ENCODE measurements at regions not wholly inside any gene's neighbourhood (a gene's known extent, or its start where the extent isn't known, plus 50 kb on each side); places are given as distances from the start of the nearest gene placed in this dataset.

DNA sequence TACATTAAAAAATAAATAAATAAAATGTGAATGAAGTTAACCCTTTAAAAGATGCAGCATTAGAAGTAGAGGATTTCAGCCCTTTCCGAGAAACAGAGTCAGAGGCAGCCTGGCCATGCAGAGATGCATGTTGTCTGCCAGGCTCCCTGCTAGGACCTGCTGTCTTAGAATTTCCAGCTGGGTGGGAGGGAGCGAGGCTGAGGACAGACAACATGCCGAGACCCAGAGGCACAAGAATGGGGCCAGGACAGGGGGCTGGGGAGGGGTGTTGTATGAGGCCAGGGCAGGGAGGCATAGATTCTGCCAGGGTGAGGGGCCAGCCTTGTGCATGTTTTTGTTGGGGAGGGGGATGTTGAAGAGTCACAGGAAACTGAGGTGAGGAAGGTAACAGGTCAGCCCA lies 68.6 kb upstream of the NEURL1B start:
- H3K36me3 ChIP-seq (ENCODE audit: control insufficient read depth, insufficient read depth, low read length), result no peaks in the 10 kb centered on the region
- DNase-seq (ENCODE audit: low read depth) (no peak), FAIRE-seq (no peak)
- H3K4me3 ChIP-seq (ENCODE audit: low read depth, low read length), result no peak overlapping the region
- H3K27me3 ChIP-seq (ENCODE audit: control insufficient read depth, insufficient read depth, low read length), result peaks cover 16% of the 10 kb centered on the region
- TF ChIP-seq, protein P1, sequence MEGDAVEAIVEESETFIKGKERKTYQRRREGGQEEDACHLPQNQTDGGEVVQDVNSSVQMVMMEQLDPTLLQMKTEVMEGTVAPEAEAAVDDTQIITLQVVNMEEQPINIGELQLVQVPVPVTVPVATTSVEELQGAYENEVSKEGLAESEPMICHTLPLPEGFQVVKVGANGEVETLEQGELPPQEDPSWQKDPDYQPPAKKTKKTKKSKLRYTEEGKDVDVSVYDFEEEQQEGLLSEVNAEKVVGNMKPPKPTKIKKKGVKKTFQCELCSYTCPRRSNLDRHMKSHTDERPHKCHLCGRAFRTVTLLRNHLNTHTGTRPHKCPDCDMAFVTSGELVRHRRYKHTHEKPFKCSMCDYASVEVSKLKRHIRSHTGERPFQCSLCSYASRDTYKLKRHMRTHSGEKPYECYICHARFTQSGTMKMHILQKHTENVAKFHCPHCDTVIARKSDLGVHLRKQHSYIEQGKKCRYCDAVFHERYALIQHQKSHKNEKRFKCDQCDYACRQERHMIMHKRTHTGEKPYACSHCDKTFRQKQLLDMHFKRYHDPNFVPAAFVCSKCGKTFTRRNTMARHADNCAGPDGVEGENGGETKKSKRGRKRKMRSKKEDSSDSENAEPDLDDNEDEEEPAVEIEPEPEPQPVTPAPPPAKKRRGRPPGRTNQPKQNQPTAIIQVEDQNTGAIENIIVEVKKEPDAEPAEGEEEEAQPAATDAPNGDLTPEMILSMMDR (IDR thresholded peaks at IDR 0.05; ENCODE audit: insufficient read depth, low read length, severe bottlenecking), result no peak

DNA sequence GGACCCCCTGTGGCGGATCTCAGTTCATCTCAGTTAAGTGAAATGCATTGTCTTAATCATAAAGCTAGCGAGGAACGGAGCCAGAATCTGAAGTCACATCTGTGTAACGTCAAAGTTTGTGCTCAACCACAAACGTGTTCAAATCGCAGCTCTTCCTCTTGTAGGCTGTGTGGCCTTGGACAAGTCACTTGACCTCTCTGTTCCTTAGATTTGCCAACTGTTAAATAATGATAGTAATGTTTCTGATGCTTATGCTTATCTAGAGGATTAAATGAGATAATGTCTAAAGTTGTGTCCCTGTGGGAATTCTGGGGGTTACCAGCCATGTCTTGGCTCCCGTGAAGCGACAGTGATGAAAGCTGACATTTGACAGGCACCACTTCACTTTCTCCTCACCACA lies 69.2 kb upstream of the NEURL1B start:
- peak; percentile 43 for FAIRE-seq
- TF ChIP-seq, protein P1 (IDR thresholded peaks at IDR 0.05; ENCODE audit: insufficient read depth, low read length, severe bottlenecking), result no peak

DNA sequence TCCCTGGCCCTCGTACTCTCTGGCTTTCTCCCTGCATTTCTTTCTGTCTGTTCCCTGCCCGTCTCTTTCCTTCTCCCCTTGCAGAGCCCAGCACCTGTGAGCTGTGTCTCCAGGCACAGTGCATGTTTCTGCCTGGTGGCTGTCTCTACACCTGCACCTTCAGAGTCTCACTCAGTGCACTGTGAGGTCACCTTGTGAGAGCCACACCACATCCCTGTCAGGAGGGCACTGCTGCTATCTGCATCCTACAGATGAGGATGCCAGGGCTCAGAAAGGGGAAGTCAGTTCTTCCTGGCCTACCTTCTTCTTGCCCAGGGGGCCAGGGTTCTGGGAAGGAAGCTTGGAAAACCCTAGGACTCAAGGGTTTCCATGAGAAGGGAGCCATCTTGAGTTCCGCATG lies 69.7 kb upstream of the NEURL1B start:
- FAIRE-seq, result peak; percentile 36
- TF ChIP-seq, protein P1 (IDR thresholded peaks at IDR 0.05; ENCODE audit: insufficient read depth, low read length, severe bottlenecking), result no peak
- DNase-seq (ENCODE audit: low read depth), result no peak
- Histone ChIP-seq H3K36me3 (ENCODE audit: control insufficient read depth, insufficient read depth, low read length) (no peaks in the 10 kb centered on the region), H3K4me3 (ENCODE audit: low read depth, low read length) (no peak overlapping the region), H3K27me3 (ENCODE audit: control insufficient read depth, insufficient read depth, low read length) (peaks cover 17% of the 10 kb centered on the region)

More for the DNA sequence above, 69.2 kb upstream of the NEURL1B start:
- Histone ChIP-seq H3K36me3 (ENCODE audit: control insufficient read depth, insufficient read depth, low read length) (no peaks in the 10 kb centered on the region), H3K4me3 (ENCODE audit: low read depth, low read length) (no peak overlapping the region), H3K27me3 (ENCODE audit: control insufficient read depth, insufficient read depth, low read length) (peaks cover 17% of the 10 kb centered on the region)
- DNase-seq (ENCODE audit: low read depth), result no peak

DNA sequence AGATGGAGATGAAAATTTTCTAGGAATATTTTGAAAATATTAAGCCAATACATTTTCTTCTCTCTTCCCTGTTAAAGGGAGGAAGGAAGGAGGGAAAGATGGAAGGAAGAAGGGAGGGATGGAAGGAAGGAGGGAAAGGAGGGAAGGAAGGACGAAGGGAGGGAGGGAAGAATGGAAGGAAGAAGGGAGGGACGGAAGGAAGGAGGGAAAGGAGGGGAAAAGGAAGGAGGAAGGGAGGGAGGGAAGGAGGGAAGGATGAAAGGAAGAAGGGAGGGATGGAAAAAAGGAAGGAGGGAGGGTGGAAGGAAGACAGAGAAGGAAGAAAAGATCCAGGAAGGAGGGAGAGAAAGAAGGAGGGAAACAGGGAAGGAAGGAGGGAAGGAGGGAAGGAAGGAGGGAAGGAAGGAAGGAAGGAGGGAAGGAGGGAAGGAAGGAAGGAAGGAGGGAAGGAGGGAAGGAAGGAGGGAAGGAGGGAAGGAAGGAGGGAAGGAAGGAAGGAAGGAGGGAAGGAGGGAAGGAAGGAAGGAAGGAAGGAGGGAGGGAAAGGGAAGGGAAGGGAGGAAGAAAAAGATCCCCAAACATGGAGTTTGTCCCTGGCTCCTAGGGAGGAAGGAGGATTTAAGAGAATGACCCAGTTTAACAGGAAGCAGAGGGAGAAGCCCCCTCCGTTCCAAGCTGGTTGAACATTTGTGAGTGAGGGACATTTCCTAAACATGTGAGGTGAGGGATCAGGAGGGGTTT lies 70.3 kb upstream of the NEURL1B start:
- Histone ChIP-seq H3K27me3 (ENCODE audit: control insufficient read depth, insufficient read depth, low read length) (peaks cover 17% of the 10 kb centered on the region), H3K36me3 (ENCODE audit: control insufficient read depth, insufficient read depth, low read length) (no peaks in the 10 kb centered on the region), H3K4me3 (ENCODE audit: low read depth, low read length) (no peak overlapping the region)
- DNase-seq (ENCODE audit: low read depth), result no peak
- FAIRE-seq, result no peak
- TF ChIP-seq, protein P1 (IDR thresholded peaks at IDR 0.05; ENCODE audit: insufficient read depth, low read length, severe bottlenecking), result no peak

DNA sequence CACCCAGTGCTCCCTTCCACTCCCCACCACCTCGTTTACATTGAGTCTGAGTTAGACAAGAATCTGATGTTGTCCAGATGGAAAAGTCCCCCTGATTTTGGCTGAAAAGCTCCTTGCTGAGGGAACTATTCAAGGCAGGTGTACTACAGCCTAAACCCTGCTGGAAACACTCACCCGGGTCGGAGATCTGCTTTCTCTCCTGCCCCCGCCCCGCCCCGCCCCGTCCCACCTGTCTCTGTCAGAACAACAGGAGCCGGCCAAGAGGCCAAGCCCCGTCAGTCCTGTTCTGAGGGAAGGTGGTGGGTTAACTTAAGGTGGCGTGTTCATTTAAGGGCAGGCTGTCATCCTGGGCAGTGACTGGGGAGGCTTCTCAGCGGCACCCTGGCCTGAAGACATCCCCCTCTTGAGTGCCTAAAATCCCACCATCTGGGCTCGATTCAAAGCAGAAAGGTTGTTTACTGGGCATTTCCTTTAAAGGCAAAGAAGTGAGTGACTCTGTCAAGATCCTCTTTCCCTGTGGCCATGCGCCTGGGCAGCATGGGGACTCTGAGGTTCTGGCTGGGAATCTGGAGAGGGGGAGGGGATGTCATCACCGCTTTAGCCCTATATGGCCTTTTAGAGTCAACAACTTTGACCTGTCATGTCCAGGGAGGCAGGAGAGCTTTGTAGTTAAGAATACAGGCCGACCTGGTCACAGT lies 71.1 kb upstream of the NEURL1B start:
- peaks cover 20% of the 10 kb centered on the region for H3K27me3 ChIP-seq (ENCODE audit: control insufficient read depth, insufficient read depth, low read length)
- H3K4me3 ChIP-seq (ENCODE audit: low read depth, low read length), result no peak overlapping the region
- TF ChIP-seq, protein P1 (IDR thresholded peaks at IDR 0.05; ENCODE audit: insufficient read depth, low read length, severe bottlenecking), result no peak
- no peak for FAIRE-seq
- DNase-seq (ENCODE audit: low read depth), result no peak
- H3K36me3 ChIP-seq (ENCODE audit: control insufficient read depth, insufficient read depth, low read length), result no peaks in the 10 kb centered on the region

Measured in bronchial epithelial cell (primary cell).